GM12872 (cell line): ENCODE measurements at regions not wholly inside any gene's neighbourhood (a gene's known extent, or its start where the extent isn't known, plus 50 kb on each side); places are given as distances from the start of the nearest gene placed in this dataset.

ENCODE experiments used
- CTCF ChIP-seq: IDR thresholded peaks from 3 replicates; pipeline ENCODE4 v1.5.1; 2011; ENCODE audit warnings: low read depth, mild to moderate bottlenecking, low read length, moderate library complexity; ENCODE audit not compliant: insufficient read depth

- TF ChIP-seq CTCF: no peak
These were observed 817.0 kb downstream of the CENPC start for GRCh38 chr4:66728280-66728679.

GRCh38 chr4:66704243-66704642 is 841.1 kb downstream of the CENPC start:
- TF ChIP-seq CTCF: no peak

- no peak for TF ChIP-seq CTCF
These were observed 850.6 kb downstream of the CENPC start for GRCh38 chr4:66694739-66695138.

GRCh38 chr4:66693694-66694093 is 851.6 kb downstream of the CENPC start:
- TF ChIP-seq CTCF: no peak

GRCh38 chr4:66691101-66691500 is 854.2 kb downstream of the CENPC start:
- no peak for TF ChIP-seq CTCF

GRCh38 chr4:66688674-66689073 is 856.6 kb downstream of the CENPC start:
- no peak for TF ChIP-seq CTCF

- no peak for TF ChIP-seq CTCF
These were observed 857.8 kb downstream of the CENPC start for GRCh38 chr4:66687459-66687858.

- no peak for TF ChIP-seq CTCF
These were observed 863.3 kb downstream of the CENPC start for GRCh38 chr4:66681962-66682361.
